ENCODE measurements at regions not wholly inside any gene's neighbourhood (a gene's known extent, or its start where the extent isn't known, plus 50 kb on each side); places are given as distances from the start of the nearest gene placed in this dataset.

DNA sequence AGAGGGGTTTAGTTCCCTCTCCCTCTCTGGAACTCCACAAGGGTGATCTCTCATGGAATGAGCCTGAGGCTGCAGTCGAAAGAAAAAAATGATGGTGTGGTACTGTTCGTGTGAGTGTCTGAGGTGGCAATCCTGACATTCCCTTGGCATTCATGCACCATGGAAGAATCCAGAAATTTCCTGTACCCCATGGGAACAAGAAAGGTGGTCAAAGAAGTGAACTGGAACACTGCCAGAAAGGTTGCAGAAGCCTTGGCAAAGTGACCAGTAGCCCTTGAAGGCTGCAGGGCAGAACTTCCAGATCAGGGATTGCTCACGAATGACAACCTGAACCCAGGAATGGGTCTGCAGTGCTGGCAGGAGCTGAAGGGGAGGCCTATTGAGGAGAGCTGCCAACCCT lies 394.7 kb downstream of the CD83 start:
- TF ChIP-seq ZBTB43 (CRISPR knock-in tag; IDR thresholded peaks at IDR 0.05) = no peak
- no peak for TF ChIP-seq ZNF263 (CRISPR knock-in tag; IDR thresholded peaks at IDR 0.05; ENCODE audit: low read depth)
- no peak for TF ChIP-seq ZNF416 (CRISPR knock-in tag; IDR thresholded peaks at IDR 0.05)
- TF ChIP-seq CTCF (IDR thresholded peaks at IDR 0.05) = no peak
